T follicular helper cell (primary cell): ENCODE measurements at regions not wholly inside any gene's neighbourhood (a gene's known extent, or its start where the extent isn't known, plus 50 kb on each side); places are given as distances from the start of the nearest gene placed in this dataset.

Source experiments
- DNase-seq: peaks from one replicate; pipeline ENCODE4 v3.0.0-alpha.2; 2020; ENCODE audit warnings: low read depth

- DNase-seq = no peak
Observed at GRCh38 chr11:116473206-116473769, 299.5 kb downstream of the BUD13 start.

DNA sequence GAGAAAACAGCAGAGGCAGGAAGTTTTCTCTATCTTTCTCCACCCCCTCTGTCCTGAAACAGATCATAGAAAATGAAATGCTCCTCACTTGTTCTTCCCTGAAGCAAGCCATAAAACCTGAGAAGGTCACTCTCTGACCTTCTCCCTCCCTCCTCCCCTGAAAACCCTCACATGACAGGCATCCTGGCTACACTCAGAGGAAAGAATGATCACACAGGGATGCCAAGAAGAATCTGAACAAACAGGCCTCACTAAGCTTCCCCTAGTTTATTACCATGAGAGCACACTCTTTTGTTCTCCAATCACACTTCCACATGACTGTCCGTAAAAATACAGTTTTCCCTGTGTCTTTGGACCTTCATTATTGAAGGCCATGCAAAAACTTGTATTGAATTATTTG is 300.1 kb downstream of the BUD13 start:
- no peak for DNase-seq

GRCh38 chr11:116471608-116472256 is 301.1 kb downstream of the BUD13 start:
- DNase-seq = no peak

- no peak for DNase-seq
Observed at GRCh38 chr11:116468699-116469098, 304.1 kb downstream of the BUD13 start.

GRCh38 chr11:116467823-116468222 is 305.0 kb downstream of the BUD13 start:
- DNase-seq = no peak

DNA sequence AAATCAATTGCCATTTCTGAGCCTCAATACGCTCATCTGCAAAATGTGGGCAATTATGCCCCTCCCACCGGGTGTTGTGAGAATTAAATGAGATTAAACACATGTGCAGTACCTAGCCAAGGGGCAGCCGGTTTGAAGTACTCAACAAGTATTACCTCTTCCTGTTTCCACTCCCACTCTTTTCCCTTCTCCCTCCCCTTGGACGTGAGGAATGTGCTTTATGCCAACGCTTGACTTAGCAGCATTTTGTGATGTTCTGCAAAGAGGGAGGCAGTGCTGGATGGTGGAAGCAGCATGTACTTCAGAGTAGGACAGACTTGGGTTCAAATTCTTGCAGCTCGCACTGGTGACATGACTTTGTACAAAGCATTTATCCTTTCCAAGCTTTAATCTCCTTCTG is 306.0 kb downstream of the BUD13 start:
- no peak for DNase-seq

GRCh38 chr11:116466191-116466590 is 306.6 kb downstream of the BUD13 start:
- no peak for DNase-seq

DNA sequence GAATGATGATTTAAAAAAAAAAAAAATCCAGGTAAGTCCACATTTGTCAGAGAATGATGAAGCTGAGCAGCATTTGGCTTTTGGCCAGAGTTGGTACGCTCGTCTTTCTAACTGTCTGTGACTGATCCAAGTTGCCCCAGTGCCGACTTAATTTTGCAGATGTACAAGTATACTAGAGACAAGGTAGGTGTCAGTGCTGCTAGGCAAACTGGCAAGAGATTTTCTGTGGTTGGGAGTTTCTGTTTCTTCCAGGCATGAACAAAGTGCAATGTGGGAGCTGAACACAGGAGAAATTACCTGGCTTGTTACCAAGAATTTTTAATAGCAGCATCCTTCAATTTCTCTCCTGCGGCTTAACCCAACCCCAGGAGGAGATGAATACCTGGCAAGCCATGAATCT is 307.7 kb downstream of the BUD13 start:
- DNase-seq = no peak

DNA sequence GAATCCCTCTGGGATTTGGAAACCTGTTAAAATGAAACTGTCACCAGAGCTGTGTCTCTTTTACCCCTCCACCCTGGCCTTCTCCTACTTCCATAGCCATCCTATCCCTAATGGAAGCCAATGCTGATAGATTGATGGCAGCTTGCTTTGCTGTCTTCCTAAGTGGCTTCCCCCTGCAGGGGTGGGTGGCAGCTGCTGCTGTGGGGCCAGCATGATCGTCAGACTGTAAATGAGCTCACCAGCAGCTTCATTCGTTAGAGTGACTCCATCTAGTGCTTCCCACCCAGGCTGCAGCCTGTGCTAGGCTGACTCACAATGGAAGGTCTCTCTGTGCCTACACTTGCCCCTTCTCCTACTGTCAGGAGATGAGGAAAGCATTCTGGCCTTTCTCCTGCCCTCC is 311.0 kb downstream of the BUD13 start:
- DNase-seq = no peak

DNA sequence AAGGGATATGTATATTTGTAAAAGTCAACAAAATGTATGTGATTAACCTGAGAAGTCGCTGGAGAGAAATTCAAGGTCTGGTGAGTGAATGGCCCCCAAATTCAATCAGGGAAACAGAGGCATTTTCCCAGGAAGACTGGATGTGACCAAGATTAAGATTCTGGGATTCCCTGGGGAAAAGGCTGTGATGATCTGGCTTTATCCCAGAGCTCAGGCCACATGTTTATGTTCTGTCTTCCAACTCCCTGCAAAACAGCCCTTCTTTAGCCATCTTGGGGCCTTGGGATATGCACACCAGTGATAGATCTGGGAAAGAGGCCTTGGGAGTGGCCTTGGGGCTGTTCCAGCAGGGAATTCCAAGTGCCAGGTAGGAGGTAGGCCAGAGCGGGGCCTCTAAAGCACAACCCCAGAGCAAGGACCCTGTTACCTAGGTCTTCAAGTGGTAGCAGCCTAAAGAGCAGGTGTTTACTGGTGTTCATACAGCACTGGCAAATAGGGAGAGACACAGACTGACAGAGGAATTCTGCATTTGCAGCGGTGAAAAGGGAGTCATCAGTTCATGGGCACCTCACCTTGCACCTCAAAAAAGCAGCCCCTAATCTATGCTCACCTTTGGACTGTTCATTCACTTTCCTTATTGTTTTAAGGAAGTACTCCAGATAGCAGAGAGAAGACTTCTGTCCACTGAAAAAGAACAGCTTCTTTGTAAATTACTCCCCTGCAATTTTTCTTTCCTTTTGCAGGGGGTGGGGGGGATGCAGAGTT is 312.4 kb downstream of the BUD13 start:
- DNase-seq = no peak

DNA sequence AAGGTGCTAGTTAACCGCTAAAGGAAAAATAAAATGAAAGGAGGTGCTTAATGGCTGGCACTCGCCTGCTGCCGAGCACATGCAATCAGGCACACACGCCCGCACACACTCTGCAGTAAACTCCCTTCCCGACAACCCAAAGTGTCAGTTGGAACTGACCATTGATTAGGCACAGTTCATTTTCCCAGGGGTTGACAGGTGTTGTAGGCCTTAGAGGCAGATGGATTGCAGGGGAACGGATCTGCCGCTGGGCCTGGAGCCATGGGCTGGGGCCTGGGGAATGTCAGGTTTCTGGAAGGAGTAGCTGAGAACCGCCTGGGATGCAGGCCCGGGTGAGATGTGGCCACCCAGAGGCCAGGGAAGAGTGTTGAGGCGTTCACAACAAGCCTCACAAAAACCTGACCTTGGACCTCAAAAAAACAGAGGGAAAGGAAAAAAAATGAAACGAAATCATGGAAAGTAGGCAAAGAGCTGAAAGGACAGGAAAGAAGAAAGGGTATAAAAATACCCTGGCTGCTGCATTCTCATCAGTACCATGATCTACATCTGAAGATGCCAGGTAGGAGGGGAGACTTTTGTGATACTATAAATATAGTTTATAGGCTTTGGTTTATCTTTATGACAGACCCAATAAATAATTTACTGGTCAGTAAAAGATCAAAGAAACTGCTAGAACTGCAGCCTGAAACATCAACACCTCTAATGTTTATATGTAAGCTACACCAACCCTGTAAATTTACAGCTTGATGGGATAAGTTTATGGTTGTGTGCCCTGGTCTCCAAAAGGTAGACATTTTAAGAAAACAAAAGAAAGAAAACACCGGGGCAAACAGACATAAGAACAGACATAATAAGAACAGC is 313.4 kb downstream of the BUD13 start:
- no peak for DNase-seq

GRCh38 chr11:116458546-116458945 is 314.2 kb downstream of the BUD13 start:
- no peak for DNase-seq

DNA sequence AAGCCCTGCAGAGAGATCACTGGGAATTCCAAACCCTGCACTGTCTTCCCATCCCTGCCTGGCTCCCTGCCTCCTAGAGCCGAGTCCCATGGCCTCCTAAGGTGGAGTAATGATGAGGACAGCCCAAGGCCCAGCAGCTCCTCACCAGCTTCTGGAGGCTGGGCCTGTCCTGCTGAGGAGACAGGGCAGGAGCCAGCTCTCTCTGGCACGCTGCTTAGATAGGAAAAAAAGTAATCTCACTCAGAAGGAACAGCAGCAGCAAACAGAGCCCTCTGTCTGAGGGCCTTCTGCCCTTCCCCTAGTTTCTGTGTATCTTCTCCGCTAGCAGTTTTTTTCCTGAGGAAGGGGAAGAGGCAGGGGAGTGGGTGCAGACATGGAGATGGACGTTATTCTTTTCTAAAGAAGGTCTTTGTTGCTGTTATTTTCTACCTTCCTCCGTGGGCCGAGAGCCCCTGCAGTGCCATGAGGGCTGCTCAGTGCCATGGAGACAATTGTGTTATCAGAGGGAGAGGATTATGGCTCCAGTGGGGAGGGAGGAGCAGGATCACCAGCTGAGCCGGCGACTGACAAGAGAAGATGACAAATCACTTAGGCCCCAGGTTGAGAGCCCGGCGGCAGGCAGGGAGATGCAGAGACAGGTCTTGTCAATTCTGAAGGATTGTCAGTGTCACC is 315.3 kb downstream of the BUD13 start:
- no peak for DNase-seq

GRCh38 chr11:116454951-116455350 is 317.8 kb downstream of the BUD13 start:
- DNase-seq = no peak

DNA sequence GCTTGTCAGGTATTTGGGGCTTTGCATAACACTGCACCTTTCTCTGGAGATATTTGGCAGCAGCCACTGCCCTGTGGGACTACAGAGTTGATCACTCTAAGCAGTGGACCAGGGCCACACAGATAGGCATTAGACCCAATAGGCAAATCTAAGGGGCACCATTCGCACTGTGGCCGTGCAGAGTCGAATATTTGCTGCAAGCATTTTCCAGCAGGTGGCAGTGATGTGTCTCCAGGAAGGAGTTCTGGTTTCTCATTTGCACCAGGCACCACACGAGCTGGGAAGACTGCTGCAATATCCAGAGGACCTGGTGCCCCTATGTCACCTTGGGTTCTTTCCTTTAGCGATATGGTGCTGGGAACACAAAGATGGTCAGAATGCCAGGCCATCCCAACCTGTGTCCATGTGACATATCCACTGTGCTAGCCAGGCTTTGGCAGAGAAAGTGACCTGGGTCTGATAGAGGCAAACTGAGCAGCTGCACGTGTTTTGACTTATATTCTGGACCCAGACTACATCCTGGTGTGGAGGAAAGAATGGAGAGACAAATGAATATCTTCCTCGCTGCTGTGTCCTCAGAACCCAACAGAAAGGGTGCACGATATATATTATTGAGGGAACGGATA is 318.7 kb downstream of the BUD13 start:
- DNase-seq = no peak

- DNase-seq = no peak
Observed at GRCh38 chr11:116452461-116452860, 320.3 kb downstream of the BUD13 start.

DNA sequence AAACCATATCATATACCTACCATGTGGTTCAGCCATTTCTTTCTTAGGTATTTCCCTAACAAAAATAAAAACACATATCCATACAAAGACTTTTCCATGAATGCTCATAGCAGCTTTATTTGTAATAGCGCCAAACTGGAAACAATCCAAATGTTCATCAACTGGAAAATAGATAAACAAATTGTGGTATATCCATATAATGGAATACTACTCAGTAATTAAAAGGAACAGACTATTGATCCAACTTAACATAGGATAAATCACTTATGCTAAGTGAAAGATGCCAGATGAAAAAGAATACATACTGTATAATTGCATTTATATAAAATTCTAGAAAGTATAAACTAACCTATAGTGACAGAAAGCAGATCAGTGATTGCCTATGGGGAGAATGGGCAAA is 323.3 kb downstream of the BUD13 start:
- no peak for DNase-seq

DNA sequence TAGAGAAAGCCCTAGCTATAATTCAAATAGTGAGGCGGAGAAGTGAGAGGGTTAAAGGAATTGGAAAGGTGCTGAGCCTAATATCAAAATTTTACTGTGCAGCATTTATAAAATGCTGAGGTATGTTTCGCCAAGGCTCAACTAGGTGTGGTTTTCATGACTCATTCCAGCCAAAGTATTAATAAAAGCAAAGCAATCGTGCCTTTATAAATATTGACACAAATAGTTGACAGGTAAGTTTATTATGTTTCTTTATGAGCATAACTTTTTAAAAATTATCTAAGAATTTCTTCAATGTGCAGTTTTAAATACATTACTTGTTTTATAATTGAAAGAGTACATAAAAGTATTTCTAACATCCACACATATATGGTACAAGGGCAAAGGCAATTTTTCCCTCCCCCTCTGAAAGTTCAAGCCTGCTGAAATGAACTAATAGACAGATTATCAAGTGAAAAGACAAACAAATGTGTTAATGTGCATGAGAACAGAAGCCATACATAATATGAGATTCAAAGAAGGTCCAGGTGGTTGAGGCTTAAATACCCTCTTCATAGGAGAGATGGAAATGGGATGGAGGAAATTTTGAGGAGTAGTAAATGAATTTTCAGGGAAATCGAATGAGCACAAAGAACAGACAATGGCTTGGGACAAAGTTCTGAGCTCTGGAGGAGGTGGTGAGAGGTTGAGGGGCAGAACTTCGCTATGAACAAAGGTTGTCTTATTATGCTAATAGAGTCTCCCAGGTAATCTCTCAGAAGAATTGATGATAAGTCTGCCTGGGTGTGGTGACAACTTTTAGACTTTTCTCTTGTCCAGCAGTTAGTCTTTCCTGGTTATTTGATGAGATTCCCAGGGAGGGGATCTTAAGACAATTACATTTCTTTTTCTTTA is 326.5 kb downstream of the BUD13 start:
- no peak for DNase-seq

DNA sequence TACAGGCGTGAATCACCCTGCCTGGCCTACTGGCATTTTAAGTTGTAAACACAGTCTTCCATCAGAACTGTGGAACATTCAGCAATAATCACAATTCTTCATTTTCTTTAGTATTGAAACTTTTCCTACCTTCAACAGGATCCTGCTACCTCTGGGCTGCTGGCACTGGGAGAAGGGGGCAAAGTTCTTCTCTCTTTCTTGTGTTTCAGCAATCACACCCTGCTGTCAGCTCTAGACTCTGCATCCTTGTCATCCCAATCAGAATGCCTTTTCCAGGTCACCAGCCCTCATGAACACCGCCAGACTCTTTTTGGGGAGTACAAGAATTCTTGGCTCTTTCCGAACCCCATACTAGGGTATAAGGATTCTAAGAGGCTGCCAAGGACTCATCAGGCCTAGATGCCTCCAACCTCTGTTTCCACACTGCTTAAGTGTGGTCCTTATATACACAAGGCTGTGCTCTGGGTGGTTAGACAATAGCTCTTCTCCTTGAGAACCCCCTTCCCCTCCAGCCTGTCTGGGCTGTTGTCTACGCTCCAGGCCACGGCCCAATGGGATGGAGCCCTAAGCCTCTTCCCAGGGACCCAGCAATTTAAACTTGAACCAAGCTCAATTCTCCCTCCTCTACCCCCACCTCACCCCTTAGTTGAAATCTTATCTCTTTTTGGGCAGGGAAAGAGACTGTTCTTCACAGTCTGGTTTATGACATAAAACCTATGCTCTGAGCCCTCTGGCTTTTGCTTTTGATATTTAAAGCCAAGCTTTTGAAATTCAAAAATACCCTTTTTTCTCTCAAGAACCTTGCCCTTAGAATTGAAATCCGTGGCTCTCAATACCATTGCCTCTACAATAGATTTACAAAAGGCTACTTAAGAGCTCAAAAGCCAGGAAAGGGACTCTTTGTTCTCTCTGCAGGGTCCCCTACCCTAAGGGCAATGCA is 327.4 kb downstream of the BUD13 start:
- no peak for DNase-seq
